Tibial nerve (tissue), 3 donors: ENCODE measurements at regions not wholly inside any gene's neighbourhood (a gene's known extent, or its start where the extent isn't known, plus 50 kb on each side); places are given as distances from the start of the nearest gene placed in this dataset.

Source experiments
- POLR2A ChIP-seq, 2 donors: fragments of 450-650 bp; IDR thresholded peaks; one replicate each; pipeline ENCODE4 v1.6.1; 2017; ENCODE audit warnings: antibody characterized with exemption in 2 of 2, mild to moderate bottlenecking in 2 of 2, moderate library complexity in 2 of 2
- TF ChIP-seq, protein P1 (sequence below), 5 experiments: fragments of 200-600 bp in 3 of 5; fragments of 450-650 bp in 2 of 5; sonication (generic) in 3 of 5; IDR thresholded peaks; one replicate each; pipeline ENCODE4 v1.5.1; 2016 to 2019; ENCODE audit warnings: antibody characterized with exemption in 5 of 5, mild to moderate bottlenecking in 3 of 5, moderate library complexity in 2 of 5

DNA sequence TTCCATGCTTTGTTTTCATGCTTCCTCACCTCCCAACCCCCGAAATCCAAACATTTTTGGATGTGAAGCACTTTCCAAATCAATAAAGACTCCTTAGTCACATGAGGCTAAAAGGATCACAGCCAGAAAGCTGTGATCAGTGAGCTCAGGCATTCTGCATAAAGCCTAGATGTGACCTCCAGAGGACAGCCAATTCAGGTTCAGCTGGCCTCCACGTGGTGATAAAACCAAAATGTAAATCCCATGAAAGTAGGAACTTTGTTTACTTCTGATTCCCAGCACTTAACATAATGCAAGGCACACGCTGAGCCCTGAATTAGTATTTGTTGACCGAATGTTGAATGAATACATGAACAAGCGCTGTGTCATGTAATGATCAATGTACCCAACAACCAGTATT, 249.5 kb upstream of the EOMES start:
- TF ChIP-seq POLR2A (IDR thresholded peaks at IDR 0.05): no peak
- TF ChIP-seq, protein P1, sequence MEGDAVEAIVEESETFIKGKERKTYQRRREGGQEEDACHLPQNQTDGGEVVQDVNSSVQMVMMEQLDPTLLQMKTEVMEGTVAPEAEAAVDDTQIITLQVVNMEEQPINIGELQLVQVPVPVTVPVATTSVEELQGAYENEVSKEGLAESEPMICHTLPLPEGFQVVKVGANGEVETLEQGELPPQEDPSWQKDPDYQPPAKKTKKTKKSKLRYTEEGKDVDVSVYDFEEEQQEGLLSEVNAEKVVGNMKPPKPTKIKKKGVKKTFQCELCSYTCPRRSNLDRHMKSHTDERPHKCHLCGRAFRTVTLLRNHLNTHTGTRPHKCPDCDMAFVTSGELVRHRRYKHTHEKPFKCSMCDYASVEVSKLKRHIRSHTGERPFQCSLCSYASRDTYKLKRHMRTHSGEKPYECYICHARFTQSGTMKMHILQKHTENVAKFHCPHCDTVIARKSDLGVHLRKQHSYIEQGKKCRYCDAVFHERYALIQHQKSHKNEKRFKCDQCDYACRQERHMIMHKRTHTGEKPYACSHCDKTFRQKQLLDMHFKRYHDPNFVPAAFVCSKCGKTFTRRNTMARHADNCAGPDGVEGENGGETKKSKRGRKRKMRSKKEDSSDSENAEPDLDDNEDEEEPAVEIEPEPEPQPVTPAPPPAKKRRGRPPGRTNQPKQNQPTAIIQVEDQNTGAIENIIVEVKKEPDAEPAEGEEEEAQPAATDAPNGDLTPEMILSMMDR (IDR thresholded peaks at IDR 0.05): no peak
